Right hindlimb (tissue), 1 donor: ENCODE measurements at regions not wholly inside any gene's neighbourhood (a gene's known extent, or its start where the extent isn't known, plus 50 kb on each side); places are given as distances from the start of the nearest gene placed in this dataset.

Experiments
- DNase-seq: peaks from one replicate; pipeline ENCODE4 v3.0.0-alpha.2; 2018

DNA sequence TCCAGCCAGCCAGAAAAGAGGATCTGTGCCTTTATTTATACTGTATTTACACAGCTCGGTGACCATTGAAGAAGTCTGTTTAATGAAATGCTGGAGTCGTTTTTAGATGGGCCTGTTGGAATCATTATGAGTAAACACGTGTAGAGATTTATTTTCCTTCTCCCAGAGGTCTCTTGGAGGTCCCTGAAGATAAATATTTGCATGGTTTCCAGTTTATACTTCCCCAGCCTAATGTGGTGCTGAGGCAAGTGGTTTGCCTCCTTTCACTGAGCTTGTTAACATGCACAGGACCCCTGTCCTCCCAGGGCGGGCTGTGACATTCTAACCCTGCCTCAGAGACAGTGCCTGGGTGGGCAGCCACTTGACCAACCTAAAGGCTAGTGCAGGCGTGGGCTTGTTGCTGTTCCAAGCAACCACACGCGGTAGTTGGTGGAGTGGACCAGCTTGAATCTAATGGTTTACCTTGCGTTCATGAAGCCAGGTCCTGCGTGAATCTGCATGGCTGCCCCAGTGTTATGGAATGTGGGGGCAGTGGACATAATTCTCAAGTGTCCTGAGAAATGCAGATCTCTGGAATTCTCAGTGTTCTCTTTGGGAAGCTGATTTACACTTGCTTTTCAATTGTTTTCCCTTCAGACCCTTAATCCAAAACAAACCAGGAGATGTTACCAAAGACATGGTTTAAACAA lies 130.2 kb upstream of the DLX2 start:
- no peak for DNase-seq

DNA sequence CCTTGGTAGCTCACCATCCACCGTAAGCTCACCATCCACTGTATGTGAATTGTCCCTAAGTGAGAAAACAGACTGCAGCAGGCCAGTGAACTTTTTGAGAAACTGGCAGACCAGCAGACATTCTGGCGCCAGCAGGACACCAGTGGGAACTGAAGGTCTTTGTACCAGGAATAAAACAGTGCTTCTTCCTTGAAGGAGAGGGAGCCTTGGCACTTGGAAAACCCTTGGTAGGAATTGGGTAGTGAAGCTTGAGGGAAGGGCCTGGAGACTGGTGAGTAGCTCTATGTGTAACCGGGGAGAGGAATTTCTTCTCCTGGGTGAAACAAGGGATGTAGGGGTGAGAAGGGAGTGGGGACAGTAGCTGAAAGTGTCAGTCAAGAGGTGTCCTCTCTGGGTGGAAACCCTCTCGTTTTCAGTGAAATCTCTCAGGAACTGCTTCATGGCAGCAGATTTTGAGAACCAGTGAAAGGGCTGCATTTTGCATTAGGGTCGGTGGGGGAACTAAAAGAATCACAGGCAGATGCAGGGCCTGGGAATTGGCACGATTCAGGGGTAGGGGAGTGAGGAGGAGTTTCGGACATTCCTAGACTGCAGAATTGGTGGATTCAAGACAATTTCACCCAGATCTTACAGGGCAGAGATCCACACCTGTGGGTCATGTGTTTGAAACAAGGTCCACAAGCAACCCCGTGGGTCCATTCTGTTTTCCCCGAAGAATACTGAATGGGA lies 131.5 kb upstream of the DLX2 start:
- no peak for DNase-seq

DNA sequence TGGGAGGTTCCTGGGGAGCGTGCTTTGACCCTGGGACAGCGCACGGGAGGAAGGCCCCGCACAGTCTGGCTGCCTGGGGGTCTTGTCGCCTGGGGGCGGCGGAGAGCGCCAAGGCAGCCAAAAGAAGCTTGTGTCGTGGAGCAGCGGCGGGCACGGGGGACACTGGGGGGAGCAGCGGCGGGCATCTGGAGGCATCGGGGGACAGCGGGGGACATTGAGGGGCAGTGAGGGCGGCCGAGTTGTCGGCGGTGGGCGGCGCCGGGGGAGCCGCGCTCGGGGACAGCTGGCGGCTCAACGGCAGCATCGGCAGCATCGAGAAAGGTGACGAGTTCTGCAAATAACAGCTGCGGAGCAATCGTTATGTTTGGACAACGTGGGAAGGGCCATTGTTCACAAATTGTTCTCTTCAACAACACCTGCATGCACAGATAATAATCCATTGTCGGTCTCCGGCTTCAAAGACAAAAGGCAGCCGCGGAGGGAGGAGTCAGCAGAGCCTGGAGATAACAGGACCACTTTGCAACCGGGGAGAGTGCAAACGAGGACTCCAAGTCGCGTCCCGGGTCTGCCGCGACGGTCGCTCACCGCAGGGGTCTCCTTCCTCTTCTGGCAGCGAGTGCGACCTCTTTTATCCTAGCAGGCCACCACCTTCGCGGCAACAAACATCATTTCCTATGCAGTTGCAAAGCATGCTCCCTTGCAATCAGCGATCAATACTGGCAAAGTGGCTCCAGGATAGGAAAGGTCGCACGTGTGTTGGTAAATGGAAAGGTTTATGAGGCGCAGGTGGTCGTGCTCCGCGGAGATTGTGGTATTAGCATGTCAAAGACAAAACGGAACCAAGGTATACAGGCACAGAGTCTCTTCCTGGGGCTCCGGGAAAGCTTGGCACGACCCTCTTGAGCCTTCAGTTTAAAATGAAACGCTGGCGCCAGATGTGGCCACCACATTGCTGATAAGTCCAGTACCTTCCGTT lies 132.3 kb upstream of the DLX2 start:
- no peak for DNase-seq

DNA sequence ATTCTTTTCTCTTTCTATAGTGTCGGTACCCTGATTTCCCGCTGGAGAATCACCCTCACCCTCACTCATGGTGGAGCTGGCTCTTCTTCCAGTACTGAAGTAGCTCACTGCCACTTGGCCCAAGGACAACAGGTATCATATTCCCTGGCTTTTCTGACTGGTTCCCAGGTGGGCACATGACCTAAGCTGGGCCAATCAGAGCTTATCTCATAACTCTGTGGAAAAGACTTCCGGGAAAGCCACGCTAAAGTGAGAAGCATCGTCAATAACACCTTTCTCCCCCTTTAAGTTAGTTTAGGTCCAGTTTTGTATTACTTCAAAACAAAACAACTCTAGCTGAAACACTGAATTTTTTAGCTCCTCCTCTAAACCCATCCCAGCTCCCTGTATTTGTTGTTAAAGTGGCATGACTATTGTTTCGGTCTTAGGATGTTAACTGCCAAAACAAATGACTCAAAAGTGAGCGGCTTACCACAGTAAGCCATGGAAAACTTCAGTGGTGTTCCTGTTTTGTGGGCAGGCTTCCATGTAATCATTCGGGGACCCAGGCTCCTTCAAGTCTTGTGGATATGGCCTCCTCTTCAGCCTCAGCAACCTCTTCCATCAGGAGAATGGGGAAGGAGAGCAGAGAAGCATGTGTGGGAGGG lies 137.4 kb upstream of the DLX2 start:
- no peak for DNase-seq

DNA sequence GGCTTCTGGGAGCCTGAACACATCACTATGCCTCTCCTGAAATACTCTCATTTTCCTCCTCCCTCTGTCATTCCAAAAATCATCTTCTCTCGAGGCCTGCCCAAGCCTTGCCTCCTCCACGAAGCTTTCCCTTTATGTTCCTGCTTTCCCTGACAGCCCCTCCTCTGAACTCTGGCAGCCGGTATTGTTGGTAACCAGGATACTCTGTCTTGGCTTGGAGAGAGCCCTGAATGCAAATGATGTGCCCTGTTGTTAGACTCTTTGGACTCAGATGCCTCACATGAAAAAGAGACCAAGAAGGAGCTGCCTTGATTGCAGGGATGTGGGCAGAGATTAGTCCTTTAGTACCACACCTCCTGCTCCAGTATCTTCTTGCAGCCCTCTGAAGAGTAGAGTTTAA lies 138.5 kb upstream of the DLX2 start:
- DNase-seq = no peak

DNA sequence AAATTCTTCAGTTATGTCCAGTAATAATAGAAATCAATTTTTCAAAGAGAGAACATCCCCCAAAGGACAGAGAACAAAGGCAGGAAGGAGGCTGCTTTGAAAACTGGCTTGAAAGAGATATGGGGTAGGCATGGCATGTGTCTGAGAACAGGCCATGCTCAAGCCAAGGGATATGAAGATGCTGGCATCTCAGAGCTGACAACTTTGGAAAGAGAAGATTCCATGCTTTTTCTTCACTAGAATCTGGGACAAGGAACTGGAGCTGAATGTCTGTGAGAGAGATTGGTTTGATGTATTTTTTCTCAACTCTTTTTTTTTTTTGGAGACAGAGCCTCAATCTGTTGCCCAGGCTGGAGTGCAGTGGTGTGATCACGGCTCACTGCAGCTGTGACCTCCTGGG lies 139.8 kb upstream of the DLX2 start:
- no peak for DNase-seq

DNA sequence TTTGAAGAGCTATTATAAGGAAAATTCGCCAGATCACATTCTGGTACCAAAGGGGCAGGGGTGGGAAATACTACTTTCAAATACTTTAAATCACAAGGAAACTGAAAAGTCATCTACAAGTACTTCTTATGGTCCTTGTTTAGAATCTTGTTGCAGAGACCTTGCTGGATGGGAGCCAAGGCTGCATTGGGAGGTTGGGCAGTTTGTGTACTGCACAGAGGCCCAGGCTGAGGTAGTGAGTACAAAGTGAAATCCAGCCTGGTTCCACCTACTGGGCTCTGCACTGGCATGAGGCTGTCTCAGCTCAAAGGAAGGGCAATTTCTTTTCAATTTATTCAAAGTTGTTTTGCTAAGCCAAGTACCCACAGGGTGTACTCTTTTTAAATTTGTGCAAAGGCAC lies 140.3 kb upstream of the DLX2 start:
- no peak for DNase-seq

DNA sequence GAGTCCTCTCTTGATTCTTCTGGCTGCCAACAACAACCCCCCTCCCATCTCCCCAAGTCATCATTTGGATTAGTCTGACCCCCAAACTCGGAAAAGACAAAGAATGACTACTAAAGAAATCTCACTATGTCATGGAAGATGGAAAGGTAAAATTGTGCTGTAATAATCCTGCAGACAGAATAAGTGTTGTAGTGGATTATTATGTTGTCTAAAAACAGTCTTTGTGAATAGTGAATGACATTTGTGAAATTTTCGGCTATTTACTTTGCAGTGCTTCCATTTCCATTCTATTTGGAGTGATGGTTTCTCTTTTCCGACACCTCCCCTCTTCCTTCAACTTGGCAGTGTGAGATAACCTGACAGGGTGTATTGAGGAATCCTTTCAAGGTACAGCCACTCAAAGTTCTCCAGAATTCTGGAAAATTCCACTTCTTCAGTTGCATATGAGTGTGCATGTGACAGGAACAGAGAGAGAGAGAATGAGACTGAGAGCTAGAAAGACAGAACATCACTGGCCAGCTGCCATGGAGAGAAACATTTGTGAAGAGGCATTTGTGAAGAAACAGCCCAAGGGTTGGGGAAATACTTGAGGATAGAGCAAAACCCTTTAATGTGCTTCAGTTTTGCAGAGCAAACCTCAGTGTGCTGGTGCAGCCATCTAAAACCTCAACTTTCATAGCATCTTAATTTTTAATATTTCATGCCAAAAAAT lies 141.9 kb upstream of the DLX2 start:
- no peak for DNase-seq

DNA sequence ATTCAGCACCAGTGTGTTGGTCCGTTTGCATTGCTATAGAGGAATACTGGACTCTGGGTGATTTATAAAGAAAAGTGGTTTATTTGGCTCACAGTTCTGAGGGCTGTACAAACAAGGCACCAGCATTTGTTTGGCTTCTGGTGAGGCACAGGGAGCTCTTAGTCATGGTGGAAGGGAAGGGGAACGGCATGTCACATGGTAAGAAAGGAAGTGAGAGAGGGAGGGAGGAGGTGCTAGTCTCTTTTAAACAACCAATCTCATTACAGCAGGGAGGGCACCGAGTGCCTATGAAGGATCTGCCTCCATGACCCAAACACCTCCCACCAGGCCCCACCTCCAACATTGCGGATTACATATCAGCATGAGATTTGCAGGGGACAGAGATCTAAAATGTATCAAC lies 143.9 kb upstream of the DLX2 start:
- no peak for DNase-seq

DNA sequence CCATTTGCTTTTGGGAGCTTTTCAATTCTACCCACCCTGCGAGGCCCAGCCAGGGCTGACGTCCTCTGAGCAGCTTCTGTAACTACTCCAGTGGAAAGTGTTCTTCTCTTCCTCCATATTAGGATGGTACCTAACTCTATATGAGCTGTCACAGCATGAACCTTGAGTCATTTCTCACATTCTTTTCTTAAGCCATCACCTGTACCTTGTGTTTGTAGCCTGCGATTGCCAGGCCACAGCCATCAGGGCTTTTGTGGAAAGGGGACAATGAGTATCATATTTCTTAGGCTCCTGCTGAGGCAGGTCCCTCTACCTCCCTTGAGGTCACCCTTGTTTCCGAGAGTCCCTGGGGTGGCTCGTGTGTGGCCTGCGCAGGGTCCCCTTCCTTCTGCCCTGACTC lies 144.5 kb upstream of the DLX2 start:
- no peak for DNase-seq

DNA sequence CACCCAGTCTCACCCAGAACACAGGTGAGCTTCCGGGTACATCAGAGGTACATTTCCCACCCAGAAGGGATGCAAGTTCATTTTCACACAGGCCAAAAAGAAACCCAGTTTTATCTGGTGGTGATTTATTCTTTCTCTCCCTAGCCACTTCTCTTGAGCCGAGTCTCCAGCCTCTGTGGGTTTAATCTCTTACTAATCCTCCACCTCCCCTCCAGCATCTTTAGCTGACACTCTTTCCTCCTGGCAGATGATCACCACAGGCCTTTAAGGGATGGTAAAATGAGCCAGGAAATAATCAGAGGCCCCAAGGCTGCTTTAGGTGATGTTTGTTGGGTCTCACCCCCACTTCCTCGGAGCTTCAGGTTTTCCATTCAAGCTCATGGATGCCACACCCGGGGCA lies 145.7 kb upstream of the DLX2 start:
- DNase-seq = no peak

DNA sequence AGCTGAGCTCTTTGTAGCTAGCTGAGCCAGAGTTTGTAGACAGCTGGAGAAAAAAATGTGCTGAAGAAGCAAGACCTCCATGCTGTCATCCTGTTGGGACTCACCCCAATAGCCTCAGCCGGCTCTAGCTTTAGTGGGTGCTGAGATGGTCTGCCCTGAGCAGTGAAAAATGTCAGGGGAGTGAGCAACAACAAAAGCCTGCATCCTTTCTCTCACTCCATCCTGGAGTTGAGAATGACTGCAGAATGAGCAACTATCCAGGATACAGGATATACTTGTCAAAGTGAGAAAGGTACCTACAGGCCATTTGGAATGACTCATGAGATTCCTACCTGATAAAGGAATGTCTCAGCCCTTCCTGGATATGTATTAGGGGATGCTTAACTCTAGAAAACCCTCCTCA lies 146.1 kb upstream of the DLX2 start:
- no peak for DNase-seq

DNA sequence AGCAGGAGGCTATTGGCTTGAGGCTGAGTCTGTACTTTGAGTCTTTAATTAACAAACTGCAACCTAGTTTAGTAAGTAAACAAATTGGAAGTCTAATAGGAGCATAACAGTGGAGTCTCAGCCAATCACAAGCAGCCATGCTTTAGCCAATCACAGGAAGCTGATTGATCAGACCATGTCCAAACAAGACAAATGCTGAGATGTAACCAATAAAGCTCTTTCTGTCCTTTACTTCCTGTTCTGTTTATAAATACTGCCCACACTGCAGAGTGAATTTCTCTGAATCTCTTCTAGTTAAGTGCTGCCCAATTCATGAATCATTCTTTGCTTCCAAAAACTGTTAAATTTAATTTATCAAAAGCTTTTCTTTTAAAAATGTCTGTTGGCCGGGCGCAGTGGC lies 146.6 kb upstream of the DLX2 start:
- no peak for DNase-seq

DNA sequence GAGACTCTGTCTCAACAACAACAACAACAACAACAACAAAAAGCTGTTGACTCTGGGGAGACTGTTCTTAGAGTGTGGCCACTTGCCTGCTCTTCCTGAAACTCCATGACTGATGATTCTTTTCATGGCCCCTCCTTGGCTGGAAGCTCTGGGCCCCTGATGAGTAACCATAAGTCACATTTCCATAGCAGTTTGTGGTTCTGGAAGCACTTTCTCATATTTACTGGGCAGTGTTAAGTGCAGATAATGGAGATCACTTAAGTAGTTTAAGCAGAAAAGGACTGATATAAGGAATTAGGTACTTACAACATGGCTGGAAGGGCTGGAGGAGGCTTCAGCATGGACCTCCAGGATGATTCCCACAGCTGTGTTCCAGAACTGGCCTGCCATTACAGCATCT lies 147.3 kb upstream of the DLX2 start:
- DNase-seq = no peak

DNA sequence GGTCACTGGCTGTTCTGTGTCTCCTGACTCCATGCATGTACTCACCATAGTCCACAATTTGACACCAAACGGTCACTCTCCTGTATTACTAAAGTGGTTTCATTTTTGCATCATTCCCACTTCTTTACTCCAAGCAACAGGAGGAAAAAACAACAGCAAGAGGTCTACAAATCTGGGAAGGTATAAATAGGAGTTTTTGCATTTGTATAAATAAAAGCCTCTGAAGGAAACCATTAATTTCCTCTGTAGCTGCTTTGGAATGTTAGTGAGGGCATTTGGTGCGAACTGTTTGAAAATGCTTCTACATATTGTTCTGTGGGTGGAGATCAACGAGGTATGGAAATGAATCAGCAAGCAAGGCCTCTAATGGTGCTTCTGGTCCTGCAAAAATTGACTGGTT lies 148.5 kb upstream of the DLX2 start:
- no peak for DNase-seq

DNA sequence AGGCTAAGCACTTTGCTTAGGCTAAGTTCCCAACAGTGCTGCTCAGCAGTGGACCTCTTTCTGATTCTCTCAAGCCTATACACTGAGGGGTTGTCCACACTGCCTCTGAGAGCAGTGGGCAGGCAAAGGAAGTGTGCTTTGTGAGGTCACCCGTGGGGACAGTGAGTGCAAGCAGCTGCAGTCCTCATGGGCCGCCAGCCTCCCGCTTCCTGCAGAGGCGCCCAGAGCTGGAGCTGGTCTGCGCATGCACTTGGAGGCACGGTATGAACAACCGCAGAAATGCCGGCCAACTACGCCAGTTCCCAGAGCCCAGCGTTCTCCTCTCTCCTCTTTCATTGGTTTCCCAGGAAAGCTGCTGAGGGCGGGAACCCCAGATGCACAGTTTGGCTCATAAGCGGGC lies 149.5 kb upstream of the DLX2 start:
- no peak for DNase-seq

DNA sequence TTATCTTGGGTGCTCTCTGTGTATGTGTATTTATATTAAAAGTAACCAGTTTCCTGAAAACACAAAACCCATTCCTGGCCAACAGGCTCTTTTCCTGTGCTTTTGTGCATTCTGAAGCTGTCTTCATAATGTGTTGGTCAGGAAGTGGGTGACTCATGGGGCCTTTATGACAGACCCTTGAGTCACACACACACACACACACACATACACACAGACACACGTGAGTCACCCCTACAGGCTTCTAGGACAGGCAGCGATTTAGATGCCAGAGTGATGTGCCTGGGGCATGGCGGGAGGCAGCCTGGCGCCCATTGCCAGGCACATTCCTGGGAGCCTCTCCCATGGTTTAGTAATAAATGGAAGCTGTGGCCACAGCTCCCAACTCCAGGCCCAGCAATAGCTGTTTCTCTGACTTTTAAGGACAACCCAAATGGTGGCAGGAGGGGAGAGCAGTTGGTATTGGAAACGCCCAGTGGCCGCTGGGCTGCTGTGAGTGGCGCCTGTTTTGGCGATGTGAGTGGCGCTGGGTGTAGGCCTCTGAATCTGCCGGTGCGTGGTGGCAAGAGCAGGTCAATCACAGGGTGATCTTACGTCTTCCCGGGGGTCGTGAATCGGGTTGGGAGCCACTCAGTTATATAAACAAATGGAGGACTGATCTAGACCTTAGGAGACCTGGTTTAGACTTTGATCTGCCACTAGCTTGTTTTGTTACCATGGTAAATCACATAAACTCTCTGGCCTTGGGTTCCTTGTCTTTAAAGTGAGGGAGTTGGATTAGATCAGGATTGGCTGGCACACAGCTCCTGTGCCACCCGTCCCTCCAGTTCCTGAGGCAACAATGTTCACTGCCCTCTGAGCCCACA lies 150.7 kb upstream of the DLX2 start:
- DNase-seq = no peak

DNA sequence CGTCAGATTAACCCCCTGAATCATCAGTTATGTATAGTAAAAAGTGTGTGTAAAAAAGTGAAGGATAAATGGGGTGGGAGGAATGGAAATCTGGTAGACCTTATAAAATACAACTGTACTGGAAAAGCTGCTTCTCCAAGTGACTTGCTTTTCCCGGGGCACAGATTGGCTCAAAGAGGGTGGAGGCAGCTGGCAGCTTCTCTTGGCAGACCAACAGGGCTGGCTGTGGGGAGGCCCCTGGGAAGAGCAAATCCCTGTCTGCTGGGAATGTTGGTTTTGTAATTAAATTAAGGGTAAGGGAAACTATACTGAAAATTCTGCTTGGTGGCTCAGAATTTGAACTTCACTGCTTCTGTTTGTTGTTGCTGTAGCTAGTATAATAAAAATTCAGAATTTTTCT lies 154.2 kb upstream of the DLX2 start:
- peak; percentile 62 for DNase-seq

DNA sequence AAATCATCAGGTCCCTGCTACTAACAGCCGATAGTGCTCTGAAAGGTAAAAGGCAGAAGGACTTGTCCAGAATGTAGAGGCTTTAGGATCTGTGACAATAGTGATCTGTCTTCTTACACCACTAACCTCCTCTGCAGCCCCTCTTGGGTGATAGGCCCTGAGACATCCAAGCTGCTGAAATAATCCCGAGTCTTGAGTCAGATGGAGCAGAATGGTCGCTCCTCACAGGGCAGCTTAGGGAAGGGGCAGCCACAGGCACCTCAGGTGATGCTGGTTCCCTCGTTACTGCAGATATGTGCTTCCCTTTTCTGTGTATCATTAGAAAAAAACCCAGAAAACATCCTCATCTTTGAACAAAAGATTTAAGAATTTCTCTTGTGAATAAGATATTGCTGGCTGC lies 157.1 kb upstream of the DLX2 start:
- DNase-seq = no peak

DNA sequence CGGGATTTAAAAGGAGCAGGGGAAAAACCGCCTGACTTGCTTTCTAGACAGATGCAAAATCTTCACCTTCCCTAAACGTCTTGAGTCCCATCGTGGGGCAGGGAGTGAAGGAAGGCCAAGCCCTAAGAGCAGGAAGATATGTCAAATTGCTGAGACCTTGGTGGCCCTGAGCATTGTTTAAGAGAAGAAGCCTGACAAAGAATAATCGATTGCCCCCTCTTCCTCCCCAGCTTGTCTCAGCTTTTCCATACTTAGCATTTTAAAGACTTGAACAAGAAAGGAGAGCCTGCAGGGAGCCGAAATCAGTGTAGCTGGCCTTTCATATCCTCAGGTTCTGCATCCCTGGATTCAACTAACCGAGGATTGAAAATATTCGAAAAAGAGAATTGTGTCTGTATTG lies 157.6 kb upstream of the DLX2 start:
- DNase-seq = no peak

DNA sequence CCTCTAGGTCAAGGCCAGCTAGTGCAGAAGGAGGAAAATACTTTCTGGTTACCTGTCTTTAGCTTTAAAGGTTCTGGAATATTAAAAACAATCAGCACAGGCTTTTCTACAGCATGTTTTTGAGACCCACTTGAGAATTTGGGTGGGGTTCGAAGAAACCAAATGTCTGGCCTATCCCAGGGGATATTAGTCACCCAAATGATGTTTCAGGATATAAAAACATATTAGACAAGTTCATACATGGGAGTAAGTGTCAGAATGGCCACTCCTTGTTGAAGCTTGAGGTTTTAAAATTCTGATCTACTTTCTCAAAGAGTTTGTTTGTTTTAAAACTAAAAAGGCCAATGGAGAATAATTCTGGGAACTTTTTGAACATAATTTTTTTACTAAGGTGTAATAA lies 158.6 kb upstream of the DLX2 start:
- no peak for DNase-seq

DNA sequence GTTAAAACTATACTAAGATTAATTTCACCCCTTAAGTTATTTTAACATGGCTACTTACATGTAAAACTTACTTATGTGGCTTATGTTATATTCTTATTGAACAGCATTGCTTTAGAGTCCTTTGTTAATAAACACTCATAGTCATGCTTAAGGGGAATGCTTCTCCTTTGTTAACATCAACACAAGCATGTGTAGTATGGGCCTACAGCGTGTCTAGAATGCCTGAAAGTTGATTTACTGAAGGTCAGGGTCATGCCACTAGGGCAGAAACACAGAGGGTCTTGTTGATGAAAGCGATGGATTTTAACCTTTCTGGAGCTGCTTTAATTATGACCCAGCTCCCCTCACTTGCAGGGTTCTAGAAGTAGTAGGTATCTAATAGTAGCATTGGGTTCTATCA lies 159.8 kb upstream of the DLX2 start:
- no peak for DNase-seq
